ENCODE measurements at regions not wholly inside any gene's neighbourhood (a gene's known extent, or its start where the extent isn't known, plus 50 kb on each side); places are given as distances from the start of the nearest gene placed in this dataset.

GRCh38 chr6:40720375-40720748 lies 133.2 kb upstream of the LRFN2 start (continued):
- no peak for TF ChIP-seq ZNF778 (CRISPR knock-in tag; IDR thresholded peaks at IDR 0.05)
- no peak for TF ChIP-seq CBX1 (IDR thresholded peaks at IDR 0.05; ENCODE audit: low read depth)
- no peak for TF ChIP-seq MGA (IDR thresholded peaks at IDR 0.05)
